Fibroblast of skin of back (primary cell): ENCODE measurements at regions not wholly inside any gene's neighbourhood (a gene's known extent, or its start where the extent isn't known, plus 50 kb on each side); places are given as distances from the start of the nearest gene placed in this dataset.
A peak's percentile ranks its signal among the peaks of the same experiment; 100 is the strongest.

ENCODE experiments used
- DNase-seq: peaks from one replicate; pipeline ENCODE4 v3.0.0-alpha.2; 2013

GRCh38 chr16:76724181-76724580 lies 447.0 kb downstream of the CNTNAP4 start:
- DNase-seq = no peak

DNA sequence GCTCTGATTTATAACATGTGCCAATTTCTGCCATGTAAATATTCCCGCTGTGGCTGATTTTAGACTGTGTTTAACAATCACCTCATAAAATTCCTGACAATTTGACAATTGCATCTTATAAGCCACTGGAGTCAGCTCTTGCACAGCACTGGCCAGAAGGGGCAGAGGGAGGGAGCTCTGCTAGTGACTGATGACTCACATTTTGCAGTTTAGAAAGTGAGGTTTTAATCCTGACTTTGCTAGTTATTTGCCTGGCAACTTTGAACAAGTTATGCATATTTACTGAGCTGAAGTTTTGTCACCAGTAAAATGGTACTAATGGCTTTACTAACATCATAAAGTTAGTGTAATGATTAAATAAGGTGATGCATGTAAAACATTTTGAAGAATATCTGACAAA lies 452.3 kb downstream of the CNTNAP4 start:
- peak; percentile 8 for DNase-seq

GRCh38 chr16:76732894-76733293 lies 455.7 kb downstream of the CNTNAP4 start:
- no peak for DNase-seq

DNA sequence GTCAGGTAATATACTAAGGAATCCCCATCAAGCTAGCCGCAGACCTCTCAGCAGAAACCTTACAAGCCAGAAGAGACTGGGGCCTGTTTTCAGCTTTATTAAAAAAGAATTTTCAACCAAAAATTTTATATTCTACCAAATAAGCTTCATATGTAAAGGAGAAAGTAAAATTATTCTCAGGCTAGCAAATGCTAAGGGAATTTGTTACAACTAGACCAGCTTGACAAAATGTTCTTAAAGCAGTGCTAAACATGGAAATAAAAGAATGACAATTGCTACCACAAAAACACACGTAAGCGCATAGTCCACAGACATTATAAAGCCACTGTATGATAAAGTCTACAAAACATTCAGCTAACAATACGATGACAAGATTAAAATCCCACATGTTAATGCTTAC lies 449.4 kb upstream of the MON1B start:
- no peak for DNase-seq

DNA sequence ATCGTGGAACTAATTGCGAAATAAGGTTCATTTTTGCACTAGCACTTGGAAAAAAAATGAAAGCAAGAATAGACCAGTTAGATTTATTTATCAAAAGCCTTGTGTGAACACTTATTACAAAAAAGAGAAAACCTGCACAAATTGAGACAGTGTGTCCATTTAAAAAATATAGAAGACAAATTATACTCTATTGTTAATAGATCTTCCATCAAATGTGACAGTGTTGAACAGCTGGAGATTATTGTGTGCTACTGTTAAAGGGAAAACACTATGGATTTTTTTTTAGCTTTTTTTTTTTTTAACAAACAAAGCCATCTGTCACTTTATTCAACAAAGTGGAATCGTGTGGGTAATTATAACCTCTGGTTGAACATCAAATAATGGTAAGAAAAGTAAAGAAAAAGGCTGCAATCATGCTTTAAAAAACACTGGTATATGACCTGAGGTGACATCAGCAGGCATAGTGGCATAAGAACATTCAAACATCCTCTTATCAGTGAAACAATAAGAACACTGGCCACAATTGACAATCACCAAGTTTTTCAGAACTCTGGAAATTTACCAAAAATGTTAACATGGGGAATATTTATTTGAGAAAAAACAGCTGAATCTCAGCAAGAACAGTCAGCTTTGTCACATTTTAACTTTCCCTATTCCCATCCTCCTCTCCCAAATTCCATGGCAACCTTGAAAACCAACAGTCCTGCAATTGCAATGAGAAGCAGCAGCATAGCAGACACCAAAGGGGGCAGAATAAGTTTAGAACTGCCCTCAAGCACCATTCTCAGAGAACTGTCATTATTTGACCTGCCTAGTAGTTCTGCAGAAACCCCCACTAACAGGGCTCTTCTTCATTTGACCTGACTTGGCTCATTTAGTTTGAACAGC lies 442.3 kb upstream of the MON1B start:
- no peak for DNase-seq

GRCh38 chr16:76749780-76750375 lies 441.1 kb upstream of the MON1B start:
- no peak for DNase-seq

- DNase-seq = no peak
Observed at GRCh38 chr16:76755496-76755895, 435.5 kb upstream of the MON1B start.

GRCh38 chr16:76756423-76756822 lies 434.6 kb upstream of the MON1B start:
- no peak for DNase-seq

- DNase-seq = peak; percentile 0
Observed at GRCh38 chr16:76756951-76757350, 434.0 kb upstream of the MON1B start.

GRCh38 chr16:76766538-76766937 lies 424.5 kb upstream of the MON1B start:
- no peak for DNase-seq

DNA sequence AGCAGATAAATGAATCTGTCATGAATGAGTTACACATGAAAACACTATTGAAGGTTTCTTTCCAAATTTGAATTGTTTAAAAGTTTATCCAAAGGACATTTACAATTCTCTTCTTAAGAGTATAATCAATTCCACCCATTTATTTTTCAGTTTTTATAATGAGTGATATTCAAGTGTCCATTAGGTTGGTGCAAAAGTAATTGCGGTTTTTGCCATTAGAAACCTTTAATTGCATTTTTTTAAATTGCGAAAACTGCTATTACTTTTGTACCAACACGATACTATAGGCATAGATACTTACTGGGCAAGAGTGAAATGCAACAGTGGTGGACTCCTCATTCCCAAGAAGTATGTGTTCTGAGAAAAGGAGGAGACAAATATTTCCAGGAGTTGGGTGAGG lies 422.7 kb upstream of the MON1B start:
- no peak for DNase-seq

GRCh38 chr16:76768948-76769347 lies 422.0 kb upstream of the MON1B start:
- DNase-seq = no peak

- DNase-seq = no peak
Observed at GRCh38 chr16:76771216-76771615, 419.8 kb upstream of the MON1B start.

- DNase-seq = no peak
Observed at GRCh38 chr16:76777721-76778465, 413.1 kb upstream of the MON1B start.

DNA sequence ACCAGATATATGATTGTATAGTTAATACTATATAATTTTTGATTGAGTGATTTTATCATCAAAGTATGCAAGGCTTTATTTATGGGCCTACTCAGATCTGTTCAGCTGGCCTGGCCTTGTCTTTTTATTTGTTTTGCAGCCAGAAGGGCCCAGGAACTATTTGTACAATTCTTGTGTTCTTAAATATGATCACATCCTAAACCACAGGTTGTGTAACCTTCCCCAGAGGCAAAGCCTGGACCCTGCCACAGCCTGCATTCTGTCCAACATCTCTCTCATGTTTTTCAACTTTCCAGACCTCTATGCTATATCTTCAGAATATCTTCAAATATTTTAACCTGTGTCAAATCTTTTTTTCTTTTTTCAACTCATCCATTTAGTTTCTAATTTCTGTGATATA lies 410.4 kb upstream of the MON1B start:
- no peak for DNase-seq

DNA sequence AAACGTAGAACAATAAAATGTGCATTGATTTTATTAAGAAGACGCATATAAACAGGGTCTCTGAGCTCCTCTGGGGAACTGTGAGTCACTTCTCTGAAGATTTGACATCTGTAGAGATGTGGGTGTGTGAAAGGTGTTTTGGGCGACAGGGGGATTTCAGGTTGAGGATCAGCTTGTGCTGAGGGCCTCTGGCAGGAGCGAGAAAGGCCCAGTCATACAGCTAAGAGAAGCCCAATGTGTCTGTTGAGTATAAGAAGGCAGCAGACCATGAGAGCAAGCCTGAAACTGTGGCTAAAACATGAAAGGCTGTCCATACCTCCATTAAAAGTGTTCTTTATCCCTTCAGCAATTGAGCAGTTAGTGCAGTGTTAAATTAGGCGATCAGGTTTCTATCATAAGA lies 406.5 kb upstream of the MON1B start:
- DNase-seq = no peak

GRCh38 chr16:76787394-76787793 lies 403.6 kb upstream of the MON1B start:
- DNase-seq = no peak

DNA sequence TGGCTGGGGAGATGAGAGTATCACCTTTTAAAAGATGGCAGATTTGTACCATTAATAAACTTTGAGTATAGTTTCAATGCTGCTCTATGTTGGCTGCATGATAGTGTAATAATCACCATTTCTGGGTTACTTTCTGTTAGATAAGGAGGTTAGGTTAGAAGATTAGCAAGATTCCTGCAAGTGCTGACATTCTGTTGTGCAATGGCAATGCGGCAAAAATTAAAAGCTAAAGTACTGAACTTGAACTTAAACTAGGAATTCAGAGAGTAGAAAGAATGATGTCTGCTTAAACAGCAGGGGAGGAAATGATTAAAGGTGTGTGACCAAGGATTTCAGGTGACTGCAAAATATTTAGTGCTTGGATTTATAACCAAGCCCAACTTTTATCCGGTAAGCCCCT lies 399.8 kb upstream of the MON1B start:
- DNase-seq = no peak

DNA sequence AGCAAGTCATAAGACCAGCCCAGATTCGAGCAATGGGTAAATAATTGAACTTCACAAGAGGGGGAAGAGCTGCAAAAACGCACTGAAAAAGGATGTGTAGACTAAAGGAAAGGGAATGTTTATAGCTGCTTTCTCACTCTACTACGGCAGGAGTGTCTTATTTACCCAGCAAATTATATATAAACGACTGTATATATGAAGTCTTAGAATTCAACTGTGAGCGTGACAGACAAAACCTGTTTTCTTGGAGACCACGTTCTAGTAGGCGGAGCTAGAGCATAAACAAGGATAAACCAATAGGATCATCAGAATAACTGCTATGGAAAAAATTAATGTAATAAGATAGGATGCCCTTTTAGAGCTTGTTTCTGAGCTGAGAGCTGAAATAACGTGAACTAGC lies 394.6 kb upstream of the MON1B start:
- no peak for DNase-seq

DNA sequence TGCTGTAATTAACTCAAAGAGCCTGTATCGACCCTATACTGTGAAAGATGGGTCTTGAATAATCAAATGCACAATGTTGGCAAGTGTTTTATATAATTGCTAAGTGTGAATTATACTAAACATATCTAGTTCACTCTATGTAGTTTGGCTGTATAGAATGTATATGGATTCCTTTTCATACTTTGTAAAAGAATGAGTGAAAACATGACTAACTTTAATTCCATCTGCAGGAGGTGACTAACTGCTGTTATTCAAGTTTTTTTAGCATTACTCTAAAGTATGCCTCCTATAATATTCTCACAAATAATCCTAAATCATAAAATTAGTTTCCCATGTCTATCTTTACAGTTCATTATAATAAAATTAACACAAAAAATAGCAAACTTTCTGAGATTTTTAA lies 394.0 kb upstream of the MON1B start:
- peak; percentile 2 for DNase-seq

DNA sequence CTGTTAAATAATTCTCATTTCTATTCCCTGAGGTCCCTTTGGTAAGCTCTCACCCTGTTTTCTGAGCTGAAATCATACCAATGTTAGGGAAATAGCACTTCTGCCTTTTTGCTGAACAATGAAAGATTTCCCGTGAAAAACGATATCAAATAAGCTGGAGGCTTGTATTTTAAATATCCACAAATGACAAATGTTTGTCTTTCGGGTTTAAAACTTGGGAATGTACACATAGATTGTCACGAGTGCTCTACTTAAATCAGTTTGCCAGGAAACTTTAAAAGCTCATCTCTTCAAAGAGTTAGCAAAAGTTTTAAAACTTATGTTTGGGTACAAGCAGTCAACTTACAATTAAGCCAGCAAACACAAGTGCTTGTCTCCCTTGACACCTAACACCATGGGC lies 393.5 kb upstream of the MON1B start:
- no peak for DNase-seq

GRCh38 chr16:76800196-76800595 lies 390.8 kb upstream of the MON1B start:
- DNase-seq = no peak

- DNase-seq = peak; percentile 1
Observed at GRCh38 chr16:76801357-76801756, 389.6 kb upstream of the MON1B start.

DNA sequence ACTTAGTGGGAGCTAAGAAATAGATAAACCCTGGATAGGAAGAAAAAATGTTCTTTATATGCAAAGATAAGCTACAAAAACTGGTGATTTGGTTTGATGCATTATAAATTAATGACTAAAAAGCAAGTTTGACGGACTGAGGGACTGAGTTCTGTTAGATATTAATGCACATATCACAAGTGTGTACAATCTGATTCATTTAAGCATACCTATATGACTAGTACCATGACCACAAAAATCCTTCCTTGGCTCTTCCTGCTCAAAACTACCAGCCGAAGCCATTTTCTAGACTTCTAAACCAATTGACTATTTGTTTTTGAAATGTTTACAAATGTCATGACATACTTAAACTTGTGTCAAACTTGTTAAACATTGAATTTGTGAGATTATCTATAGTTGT lies 374.5 kb upstream of the MON1B start:
- DNase-seq = no peak
